LNCaP clone FGC (cell line): ENCODE measurements at regions not wholly inside any gene's neighbourhood (a gene's known extent, or its start where the extent isn't known, plus 50 kb on each side); places are given as distances from the start of the nearest gene placed in this dataset.
A peak's percentile ranks its signal among the peaks of the same experiment; 100 is the strongest.

Source experiments
- DNase-seq: peaks from one replicate; pipeline ENCODE4 v3.0.0-alpha.2; 2011; ENCODE audit warnings: low read depth
- H3K4me3 ChIP-seq: 2 replicates; pipeline ENCODE4 v1.5.1; 2011; ENCODE audit warnings: mild to moderate bottlenecking, low read depth, low read length, control low read depth
- TF ChIP-seq, protein P1 (sequence below): IDR thresholded peaks from 2 replicates; pipeline ENCODE4 v1.5.1; 2012; ENCODE audit warnings: mild to moderate bottlenecking; ENCODE audit not compliant: control insufficient read depth, insufficient read depth; ENCODE audit errors: extremely low read depth

DNA sequence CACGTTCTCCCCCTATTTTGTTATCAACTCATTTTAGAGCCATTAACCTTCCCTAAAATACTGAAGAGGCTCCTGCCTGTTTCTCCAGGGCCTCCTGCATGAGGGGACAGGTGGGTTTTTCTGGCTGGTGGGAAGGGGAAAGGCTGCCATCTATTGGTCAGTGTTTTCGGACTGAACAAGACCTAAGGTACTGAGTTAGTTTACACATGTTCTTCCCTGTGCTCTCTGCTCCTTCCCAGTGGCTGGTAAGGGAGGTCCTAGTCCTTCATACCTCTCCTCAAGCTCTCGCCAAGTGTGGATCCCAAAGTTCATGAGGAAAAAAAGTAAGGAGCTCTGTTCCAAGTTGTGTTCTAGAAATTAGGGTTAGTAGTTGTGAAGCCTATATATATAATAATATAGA, 357.5 kb downstream of the FSCB start:
- DNase-seq: peak; percentile 13
- no peak overlapping the region for H3K4me3 ChIP-seq
- TF ChIP-seq, protein P1, sequence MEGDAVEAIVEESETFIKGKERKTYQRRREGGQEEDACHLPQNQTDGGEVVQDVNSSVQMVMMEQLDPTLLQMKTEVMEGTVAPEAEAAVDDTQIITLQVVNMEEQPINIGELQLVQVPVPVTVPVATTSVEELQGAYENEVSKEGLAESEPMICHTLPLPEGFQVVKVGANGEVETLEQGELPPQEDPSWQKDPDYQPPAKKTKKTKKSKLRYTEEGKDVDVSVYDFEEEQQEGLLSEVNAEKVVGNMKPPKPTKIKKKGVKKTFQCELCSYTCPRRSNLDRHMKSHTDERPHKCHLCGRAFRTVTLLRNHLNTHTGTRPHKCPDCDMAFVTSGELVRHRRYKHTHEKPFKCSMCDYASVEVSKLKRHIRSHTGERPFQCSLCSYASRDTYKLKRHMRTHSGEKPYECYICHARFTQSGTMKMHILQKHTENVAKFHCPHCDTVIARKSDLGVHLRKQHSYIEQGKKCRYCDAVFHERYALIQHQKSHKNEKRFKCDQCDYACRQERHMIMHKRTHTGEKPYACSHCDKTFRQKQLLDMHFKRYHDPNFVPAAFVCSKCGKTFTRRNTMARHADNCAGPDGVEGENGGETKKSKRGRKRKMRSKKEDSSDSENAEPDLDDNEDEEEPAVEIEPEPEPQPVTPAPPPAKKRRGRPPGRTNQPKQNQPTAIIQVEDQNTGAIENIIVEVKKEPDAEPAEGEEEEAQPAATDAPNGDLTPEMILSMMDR: peak; percentile 83

DNA sequence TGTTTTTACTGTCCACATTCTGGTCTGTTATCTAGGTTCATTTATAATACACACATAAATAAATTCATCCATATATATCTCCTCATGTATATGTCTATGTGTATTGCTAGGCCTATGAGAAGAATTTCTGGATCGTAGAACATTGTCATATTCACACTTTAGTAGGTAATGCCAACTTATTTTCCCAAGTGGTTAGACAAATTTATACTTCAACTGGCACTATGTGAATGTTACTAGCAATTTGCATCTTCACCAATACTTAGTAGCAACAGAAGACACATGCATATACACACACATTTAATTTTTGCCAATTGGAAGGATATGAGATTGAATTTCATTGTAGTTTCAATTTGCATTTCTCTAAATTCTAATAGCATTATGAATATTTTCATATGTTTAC, 365.1 kb downstream of the FSCB start:
- no peak for DNase-seq
- TF ChIP-seq, protein P1: no peak
- H3K4me3 ChIP-seq: no peak overlapping the region

DNA sequence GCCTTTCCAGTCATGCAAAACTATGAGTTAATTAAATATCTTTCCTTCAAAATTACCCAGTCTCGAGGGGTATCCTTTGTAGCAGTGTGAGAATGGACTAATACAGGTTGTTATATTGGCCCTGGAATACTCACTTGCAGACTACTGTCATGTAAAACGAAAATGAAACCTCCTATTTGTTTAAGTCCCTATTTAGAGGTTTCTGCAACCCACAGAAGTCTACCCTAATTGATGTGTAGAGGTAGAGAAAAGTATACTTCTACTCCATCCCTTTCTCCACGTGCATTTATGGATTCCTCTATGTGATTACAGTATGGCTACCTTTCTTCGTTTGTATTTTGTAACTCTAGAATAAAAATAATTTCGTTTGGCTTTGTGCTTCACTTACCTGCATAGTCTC, 371.1 kb downstream of the FSCB start:
- TF ChIP-seq, protein P1: no peak
- no peak for DNase-seq
- H3K4me3 ChIP-seq: no peak overlapping the region

DNA sequence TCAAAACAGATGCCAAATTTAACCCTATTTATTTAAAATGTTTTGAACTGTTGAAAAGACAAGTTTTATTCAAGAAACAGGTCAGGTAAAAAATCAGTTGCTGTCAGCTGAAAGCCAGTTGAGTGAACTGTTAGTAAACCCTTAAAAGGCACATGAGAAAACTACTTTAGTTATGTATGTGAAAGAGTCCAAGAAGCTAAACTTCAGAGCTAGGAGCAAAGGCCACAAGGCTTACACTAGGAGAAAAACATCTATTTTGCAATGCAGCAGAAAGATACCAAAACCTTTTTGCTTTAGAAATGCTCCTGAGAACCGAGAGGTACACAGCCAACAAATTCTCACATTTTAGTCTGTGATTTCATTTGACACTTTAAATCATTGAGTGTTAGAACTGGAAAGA, 375.2 kb downstream of the FSCB start:
- DNase-seq: no peak
- no peak overlapping the region for H3K4me3 ChIP-seq
- TF ChIP-seq, protein P1: no peak

DNA sequence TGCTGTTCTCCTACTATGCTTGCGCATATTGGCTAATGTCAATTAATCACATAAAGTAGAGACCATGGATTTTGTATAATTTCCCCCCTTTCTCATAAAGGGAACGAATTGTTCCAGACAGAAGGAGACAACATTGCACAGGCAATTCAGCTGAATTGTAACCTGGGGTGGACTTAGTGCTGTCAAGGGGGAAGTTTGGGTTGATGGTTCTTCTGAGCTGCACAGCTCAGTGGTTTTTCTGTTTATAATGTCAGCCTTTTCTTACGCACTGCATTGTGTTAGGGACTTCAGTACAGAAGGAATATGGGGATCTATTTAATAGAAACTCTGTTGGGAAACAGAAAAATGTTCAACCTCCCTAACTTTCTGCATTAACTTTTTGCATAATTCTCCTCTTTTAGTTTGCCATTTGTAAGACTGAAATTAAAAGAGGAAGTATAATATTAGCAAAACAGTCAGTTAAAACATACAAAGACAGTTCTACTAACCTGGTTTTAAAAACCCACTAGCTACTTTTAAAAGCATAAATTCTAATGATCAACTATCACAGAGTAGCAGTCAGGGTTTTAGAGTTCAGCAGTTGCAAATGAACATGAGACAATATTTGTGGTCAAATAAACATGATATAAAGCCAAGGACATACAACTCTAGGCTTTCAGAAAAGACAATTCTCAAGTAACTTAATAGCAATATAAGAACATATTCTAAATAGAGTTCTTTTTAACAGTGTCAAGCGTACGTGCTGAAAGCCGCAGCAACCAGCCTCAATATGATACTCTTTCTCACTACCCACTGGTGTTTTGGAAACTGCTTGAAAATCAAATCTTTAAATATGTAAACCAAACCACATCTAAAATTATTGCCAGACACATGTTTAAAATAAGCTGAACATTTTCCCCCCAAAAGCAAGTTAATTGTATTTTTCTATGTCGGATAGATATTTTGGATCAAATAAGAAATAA, 393.0 kb downstream of the FSCB start:
- DNase-seq: no peak
- no peak overlapping the region for H3K4me3 ChIP-seq
- TF ChIP-seq, protein P1: no peak

DNA sequence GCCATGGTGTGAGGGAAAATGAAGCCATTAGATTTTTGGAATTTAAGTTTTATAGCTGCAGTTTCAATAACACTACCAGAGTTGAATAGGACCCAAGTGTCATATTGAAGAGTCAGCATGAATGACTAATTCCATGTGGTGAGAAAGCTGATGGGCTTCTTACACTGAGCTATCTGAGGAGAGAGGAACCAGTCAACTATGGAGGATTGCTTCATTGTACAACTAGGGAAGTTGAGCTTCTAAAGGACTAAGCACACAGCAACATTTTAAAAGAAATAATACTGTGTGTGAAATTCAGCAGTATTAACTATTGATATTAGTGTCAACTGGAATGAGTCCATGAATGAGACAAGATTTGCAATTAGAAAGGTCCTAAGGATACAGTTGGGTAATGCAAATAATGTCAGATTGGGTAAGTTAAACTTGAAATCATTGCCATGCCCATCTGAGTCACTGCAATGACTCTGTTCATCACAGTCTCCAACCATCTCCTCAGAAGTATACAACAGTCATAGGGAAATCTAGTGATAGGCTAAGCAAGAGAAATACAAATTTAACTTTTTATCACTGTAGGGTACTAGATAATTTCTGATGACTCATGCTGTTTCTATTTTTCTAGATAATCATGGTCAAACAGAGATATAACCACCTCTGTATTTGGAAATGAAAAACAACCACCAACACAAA, 394.2 kb downstream of the FSCB start:
- DNase-seq: no peak
- TF ChIP-seq, protein P1: no peak
- H3K4me3 ChIP-seq: no peak overlapping the region
